Ishikawa (cell line): ENCODE measurements at regions not wholly inside any gene's neighbourhood (a gene's known extent, or its start where the extent isn't known, plus 50 kb on each side); places are given as distances from the start of the nearest gene placed in this dataset.

ENCODE experiments used
- EP300 ChIP-seq: IDR thresholded peaks from 2 replicates; pipeline ENCODE4 v1.6.1; 2012; ENCODE audit warnings: borderline replicate concordance
- TAF1 ChIP-seq: IDR thresholded peaks from 2 replicates; pipeline ENCODE4 v1.6.1; 2012; ENCODE audit warnings: low read depth, mild to moderate bottlenecking
- TCF12 ChIP-seq: IDR thresholded peaks from 2 replicates; pipeline ENCODE4 v1.6.1; 2012; ENCODE audit warnings: low read depth
- YY1 ChIP-seq: IDR thresholded peaks from 2 replicates; pipeline ENCODE4 v1.6.1; 2012; ENCODE audit warnings: low read depth
- TF ChIP-seq, protein P1 (sequence below): IDR thresholded peaks from 2 replicates; pipeline ENCODE4 v1.6.1; 2012; ENCODE audit warnings: low read depth, mild to moderate bottlenecking
- TF ChIP-seq, protein P2 (sequence below): IDR thresholded peaks from 2 replicates; pipeline ENCODE4 v1.6.1; 2012

DNA sequence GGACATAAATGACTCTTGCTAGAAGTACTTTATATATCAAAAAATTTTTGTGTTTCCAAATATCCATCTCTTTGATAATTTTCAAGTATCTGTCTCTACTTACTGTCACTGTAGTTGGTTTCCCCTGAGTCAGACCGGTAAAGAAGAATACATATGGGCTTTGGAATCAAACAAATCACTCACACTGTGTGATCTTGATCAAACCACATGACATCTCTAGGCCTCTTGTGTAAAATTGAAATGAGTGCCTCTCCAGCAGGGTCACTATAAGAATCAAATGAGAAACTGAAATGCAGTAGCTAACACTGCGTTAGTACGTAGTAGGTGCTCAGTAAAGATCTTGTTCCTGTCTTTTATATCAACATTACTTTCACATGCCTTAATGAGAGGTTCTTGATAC lies 314.6 kb upstream of the STT3B start:
- TF ChIP-seq TAF1: no peak
- TF ChIP-seq, protein P1, sequence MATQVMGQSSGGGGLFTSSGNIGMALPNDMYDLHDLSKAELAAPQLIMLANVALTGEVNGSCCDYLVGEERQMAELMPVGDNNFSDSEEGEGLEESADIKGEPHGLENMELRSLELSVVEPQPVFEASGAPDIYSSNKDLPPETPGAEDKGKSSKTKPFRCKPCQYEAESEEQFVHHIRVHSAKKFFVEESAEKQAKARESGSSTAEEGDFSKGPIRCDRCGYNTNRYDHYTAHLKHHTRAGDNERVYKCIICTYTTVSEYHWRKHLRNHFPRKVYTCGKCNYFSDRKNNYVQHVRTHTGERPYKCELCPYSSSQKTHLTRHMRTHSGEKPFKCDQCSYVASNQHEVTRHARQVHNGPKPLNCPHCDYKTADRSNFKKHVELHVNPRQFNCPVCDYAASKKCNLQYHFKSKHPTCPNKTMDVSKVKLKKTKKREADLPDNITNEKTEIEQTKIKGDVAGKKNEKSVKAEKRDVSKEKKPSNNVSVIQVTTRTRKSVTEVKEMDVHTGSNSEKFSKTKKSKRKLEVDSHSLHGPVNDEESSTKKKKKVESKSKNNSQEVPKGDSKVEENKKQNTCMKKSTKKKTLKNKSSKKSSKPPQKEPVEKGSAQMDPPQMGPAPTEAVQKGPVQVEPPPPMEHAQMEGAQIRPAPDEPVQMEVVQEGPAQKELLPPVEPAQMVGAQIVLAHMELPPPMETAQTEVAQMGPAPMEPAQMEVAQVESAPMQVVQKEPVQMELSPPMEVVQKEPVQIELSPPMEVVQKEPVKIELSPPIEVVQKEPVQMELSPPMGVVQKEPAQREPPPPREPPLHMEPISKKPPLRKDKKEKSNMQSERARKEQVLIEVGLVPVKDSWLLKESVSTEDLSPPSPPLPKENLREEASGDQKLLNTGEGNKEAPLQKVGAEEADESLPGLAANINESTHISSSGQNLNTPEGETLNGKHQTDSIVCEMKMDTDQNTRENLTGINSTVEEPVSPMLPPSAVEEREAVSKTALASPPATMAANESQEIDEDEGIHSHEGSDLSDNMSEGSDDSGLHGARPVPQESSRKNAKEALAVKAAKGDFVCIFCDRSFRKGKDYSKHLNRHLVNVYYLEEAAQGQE: no peak
- no peak for TF ChIP-seq TCF12
- TF ChIP-seq EP300: no peak
- no peak for TF ChIP-seq YY1
- TF ChIP-seq, protein P2, sequence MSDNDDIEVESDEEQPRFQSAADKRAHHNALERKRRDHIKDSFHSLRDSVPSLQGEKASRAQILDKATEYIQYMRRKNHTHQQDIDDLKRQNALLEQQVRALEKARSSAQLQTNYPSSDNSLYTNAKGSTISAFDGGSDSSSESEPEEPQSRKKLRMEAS: no peak
